ENCODE measurements at regions not wholly inside any gene's neighbourhood (a gene's known extent, or its start where the extent isn't known, plus 50 kb on each side); places are given as distances from the start of the nearest gene placed in this dataset.

- TF ChIP-seq TBL1XR1 (IDR thresholded peaks at IDR 0.05; ENCODE audit: low read length in 2 of 2) (no peak), MTA2 (IDR thresholded peaks at IDR 0.05; ENCODE audit: low read depth) (no peak), MAFF (IDR thresholded peaks at IDR 0.05; ENCODE audit: low read length) (no peak), REST (IDR thresholded peaks at IDR 0.05; ENCODE audit: borderline replicate concordance) (no peak), REST (CRISPR knock-in tag; IDR thresholded peaks at IDR 0.05; ENCODE audit: low read depth) (no peak), SMAD4 (CRISPR knock-in tag; conservative IDR thresholded peaks at IDR 0.05) (no peak)
Measured at GRCh38 chr2:133871545-133872209, 303.4 kb upstream of the NCKAP5 start.
